SK-N-SH treated with all-trans-retinoic acid at 6 μM for 48 hours (cell line): ENCODE measurements at regions not wholly inside any gene's neighbourhood (a gene's known extent, or its start where the extent isn't known, plus 50 kb on each side); places are given as distances from the start of the nearest gene placed in this dataset.

Source experiments
- ATAC-seq: fragments of 200-7000 bp; cut with Tn5 transposase; 3 replicates; pipeline ENCODE4 v1.9.1; 2020; ENCODE audit warnings: mild to moderate bottlenecking, moderate library complexity
- BACH2 ChIP-seq: fragments of 250-450 bp; sonication (Bioruptor Pico); IDR thresholded peaks from 2 replicates; pipeline ENCODE4 v1.9.0; 2021; ENCODE audit warnings: mild to moderate bottlenecking, borderline replicate concordance
- CREB5 ChIP-seq: fragments of 250-450 bp; sonication (Bioruptor Pico); IDR thresholded peaks from 2 replicates; pipeline ENCODE4 v1.5.1; 2020; ENCODE audit warnings: low read depth, mild to moderate bottlenecking, moderate library complexity
- CSDC2 ChIP-seq: fragments of 250-450 bp; sonication (Bioruptor Pico); IDR thresholded peaks from 2 replicates; pipeline ENCODE4 v1.5.0; 2020; ENCODE audit warnings: mild to moderate bottlenecking, moderate library complexity
- CSRNP3 ChIP-seq: fragments of 250-450 bp; sonication (Bioruptor Pico); IDR thresholded peaks from 2 replicates; pipeline ENCODE4 v1.5.1; 2021; ENCODE audit warnings: mild to moderate bottlenecking, moderate library complexity
- ESRRG ChIP-seq: fragments of 250-450 bp; sonication (Bioruptor Pico); IDR thresholded peaks from 2 replicates; pipeline ENCODE4 v1.6.1; 2021; ENCODE audit warnings: mild to moderate bottlenecking
- GLIS3 ChIP-seq: fragments of 250-450 bp; sonication (Bioruptor Pico); IDR thresholded peaks from 2 replicates; pipeline ENCODE4 v1.5.0; 2020; ENCODE audit warnings: mild to moderate bottlenecking, moderate library complexity
- ISL1 ChIP-seq: fragments of 250-450 bp; sonication (Bioruptor Pico); IDR thresholded peaks from 2 replicates; pipeline ENCODE4 v2.1.2; 2022; ENCODE audit warnings: mild to moderate bottlenecking, moderate library complexity
- OSR1 ChIP-seq: fragments of 250-450 bp; sonication (Bioruptor Pico); IDR thresholded peaks from 2 replicates; pipeline ENCODE4 v1.8.0; 2022; ENCODE audit warnings: moderate library complexity, mild to moderate bottlenecking, inconsistent platforms
- PATZ1 ChIP-seq: fragments of 250-450 bp; sonication (Bioruptor Pico); IDR thresholded peaks from 2 replicates; pipeline ENCODE4 v1.8.0; 2020; ENCODE audit warnings: mild to moderate bottlenecking, moderate library complexity, borderline replicate concordance
- POU6F1 ChIP-seq: fragments of 250-450 bp; sonication (Bioruptor Pico); IDR thresholded peaks from 2 replicates; pipeline ENCODE4 v1.8.0; 2021; ENCODE audit warnings: low read depth, mild to moderate bottlenecking, moderate library complexity, borderline replicate concordance
- PPARA ChIP-seq: fragments of 250-450 bp; sonication (Bioruptor Pico); IDR thresholded peaks from 2 replicates; pipeline ENCODE4 v1.5.0; 2020; ENCODE audit warnings: mild to moderate bottlenecking, borderline replicate concordance
- RARB ChIP-seq: fragments of 250-450 bp; sonication (Bioruptor Pico); IDR thresholded peaks from 2 replicates; pipeline ENCODE4 v1.8.0; 2021; ENCODE audit warnings: mild to moderate bottlenecking, moderate library complexity
- TCF4 ChIP-seq: fragments of 250-450 bp; sonication (Bioruptor Pico); IDR thresholded peaks from 2 replicates; pipeline ENCODE4 v1.8.0; 2021; ENCODE audit warnings: mild to moderate bottlenecking, moderate library complexity, borderline replicate concordance
- TOX ChIP-seq: fragments of 250-450 bp; sonication (Bioruptor Pico); IDR thresholded peaks from 2 replicates; pipeline ENCODE4 v1.8.0; 2021; ENCODE audit warnings: mild to moderate bottlenecking, moderate library complexity, borderline replicate concordance
- TSHZ2 ChIP-seq: fragments of 250-450 bp; sonication (Bioruptor Pico); IDR thresholded peaks from 2 replicates; pipeline ENCODE4 v1.5.0; 2020; ENCODE audit warnings: mild to moderate bottlenecking, moderate library complexity
- ZC3H10 ChIP-seq: fragments of 250-450 bp; sonication (Bioruptor Pico); IDR thresholded peaks from 2 replicates; pipeline ENCODE4 v1.5.1; 2021; ENCODE audit warnings: mild to moderate bottlenecking, moderate library complexity
- ZFP3 ChIP-seq: fragments of 250-450 bp; sonication (Bioruptor Pico); IDR thresholded peaks from 2 replicates; pipeline ENCODE4 v1.5.0; 2020; ENCODE audit warnings: mild to moderate bottlenecking, moderate library complexity
- ZNF70 ChIP-seq: fragments of 450-650 bp; formaldehyde crosslinking; IDR thresholded peaks from 2 replicates; pipeline ENCODE4 v1.5.0; 2020; ENCODE audit warnings: mild to moderate bottlenecking, moderate library complexity
- ZNF8 ChIP-seq: fragments of 450-650 bp; formaldehyde crosslinking; IDR thresholded peaks from 2 replicates; pipeline ENCODE4 v1.5.0; 2020; ENCODE audit warnings: mild to moderate bottlenecking, moderate library complexity

- ATAC-seq: no peak
- TF ChIP-seq PATZ1 (CRISPR knock-in tag) (no peak), POU6F1 (CRISPR knock-in tag) (no peak), PPARA (CRISPR knock-in tag) (no peak), TOX (CRISPR knock-in tag) (no peak)
Observed at GRCh38 chr6:130683761-130684517, 143.3 kb upstream of the SMLR1 start.

GRCh38 chr6:130692659-130693058, 134.5 kb upstream of the SMLR1 start:
- no peak for ATAC-seq
- TF ChIP-seq OSR1: no peak
- TF ChIP-seq ZC3H10 (CRISPR knock-in tag): no peak
- no peak for TF ChIP-seq CREB5
- no peak for TF ChIP-seq TSHZ2 (CRISPR knock-in tag)

- ATAC-seq: no peak
- TF ChIP-seq TCF4 (CRISPR knock-in tag) (no peak), ZC3H10 (CRISPR knock-in tag) (no peak), RARB (CRISPR knock-in tag) (no peak), TOX (CRISPR knock-in tag) (no peak), CSDC2 (CRISPR knock-in tag) (no peak), OSR1 (no peak), GLIS3 (CRISPR knock-in tag) (no peak), ISL1 (CRISPR knock-in tag) (no peak), ZNF8 (CRISPR knock-in tag) (no peak), CSRNP3 (no peak), TSHZ2 (CRISPR knock-in tag) (no peak), BACH2 (no peak), ZFP3 (CRISPR knock-in tag) (no peak), ESRRG (no peak), ZNF70 (CRISPR knock-in tag) (no peak)
Observed at GRCh38 chr6:130693944-130694343, 133.3 kb upstream of the SMLR1 start.
